Testis (tissue), 2 donors: ENCODE measurements at regions not wholly inside any gene's neighbourhood (a gene's known extent, or its start where the extent isn't known, plus 50 kb on each side); places are given as distances from the start of the nearest gene placed in this dataset.
A peak's percentile ranks its signal among the peaks of the same experiment; 100 is the strongest.

Source experiments
- DNase-seq: peaks from one replicate; pipeline ENCODE4 v3.0.0-alpha.2; 2019
- H3K27ac ChIP-seq, 2 donors: fragments of 200-600 bp; sonication (generic); one replicate each; pipeline ENCODE4 v1.5.1; 2019
- H3K27me3 ChIP-seq: fragments of 200-600 bp; sonication (generic); one replicate; pipeline ENCODE4 v1.5.1; 2019
- H3K36me3 ChIP-seq: fragments of 200-600 bp; sonication (generic); one replicate; pipeline ENCODE4 v1.5.1; 2017; ENCODE audit warnings: low read depth; ENCODE audit errors: missing control alignments
- H3K4me1 ChIP-seq: fragments of 200-600 bp; sonication (generic); one replicate; pipeline ENCODE4 v1.5.1; 2019
- H3K4me3 ChIP-seq, 2 donors: fragments of 200-600 bp; sonication (generic); one replicate each; pipeline ENCODE4 v1.5.1; 2017 to 2019
- H3K9me3 ChIP-seq: fragments of 200-600 bp; sonication (generic); one replicate; pipeline ENCODE4 v1.5.1; 2017
- CTCF ChIP-seq, 3 experiments: fragments of 450-650 bp in 2 of 3; fragments of 200-600 bp in 1 of 3; sonication (generic) in 1 of 3; IDR thresholded peaks; one replicate each; pipeline ENCODE4 v1.5.1; 2016 to 2019; ENCODE audit warnings: antibody characterized with exemption in 3 of 3, mild to moderate bottlenecking in 2 of 3, moderate library complexity in 1 of 3
- POLR2A ChIP-seq: fragments of 450-650 bp; IDR thresholded peaks from one replicate; pipeline ENCODE4 v1.6.1; 2017; ENCODE audit warnings: antibody characterized with exemption, mild to moderate bottlenecking, moderate library complexity
- WGBS, 2 donors: methylation state at CpG; one replicate each; pipeline ENCODE4 v1.1.5; 2018; 5-methylcytosine and 5-hydroxymethylcytosine counted together
- intact Hi-C: fragments of 100-400 bp; cut with DNase I; formaldehyde crosslinking; loops from one replicate; pipeline ENCODE4 v1.15.1; 2023; ENCODE audit warnings: low total_unique reads

DNA sequence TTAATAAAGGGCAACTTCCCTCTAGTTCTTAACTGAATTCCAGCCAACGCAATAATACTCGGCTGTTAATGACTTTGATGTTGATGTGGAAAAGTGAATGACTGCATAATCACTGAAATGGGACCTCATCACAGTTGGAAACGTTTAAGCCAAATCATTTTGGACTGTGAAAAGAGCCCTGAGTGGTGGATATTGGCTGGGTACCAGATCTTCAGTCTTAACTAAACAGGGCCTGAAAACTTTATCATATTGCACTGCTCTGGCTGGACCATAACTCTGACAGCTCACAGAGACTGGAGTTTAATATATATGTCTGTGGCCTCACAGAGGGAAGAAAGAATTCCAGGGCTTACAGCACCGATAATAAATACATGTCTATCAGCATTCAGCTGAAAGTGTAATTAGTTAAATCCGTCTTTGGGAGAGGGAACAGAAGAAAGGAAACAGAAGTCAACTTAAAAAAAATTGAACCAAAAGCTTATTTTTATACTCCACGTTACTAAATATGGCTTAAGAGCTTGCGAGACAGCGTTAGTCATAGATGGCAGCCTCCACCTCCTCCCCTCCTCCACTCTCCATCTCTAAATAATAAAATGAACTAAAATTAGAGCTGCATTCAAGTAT lies 222.3 kb upstream of the CDIN1 start:
- 41 to 42% methylated on average over 8 of the region's 8 CpGs for WGBS, 2 donors
- no peaks in the 10 kb centered on the region for H3K9me3 ChIP-seq
- H3K4me3 ChIP-seq, result no peak overlapping the region
- TF ChIP-seq POLR2A (no peak), CTCF (IDR thresholded peaks at IDR 0.05) (no peak)
- H3K36me3 ChIP-seq, result no peaks in the 10 kb centered on the region
- H3K27me3 ChIP-seq, result no peaks in the 10 kb centered on the region
- peak overlapping the region in 1 of 2 donors; percentile 8 for H3K27ac ChIP-seq
- H3K4me1 ChIP-seq, result peaks cover 5% of the 10 kb centered on the region
- no peak for DNase-seq
- intact Hi-C loops, result no loop called here

GRCh38 chr15:36358094-36358493 lies 221.3 kb upstream of the CDIN1 start:
- Histone ChIP-seq H3K36me3 (no peaks in the 10 kb centered on the region), H3K27ac (no peak overlapping the region), H3K4me1 (peaks cover 5% of the 10 kb centered on the region), H3K9me3 (no peaks in the 10 kb centered on the region), H3K27me3 (no peaks in the 10 kb centered on the region), H3K4me3 (no peak overlapping the region)
- intact Hi-C loops, result no loop called here
- WGBS, 2 donors, result 42 to 44% methylated on average over 2 of the region's 2 CpGs
- DNase-seq, result no peak
- TF ChIP-seq POLR2A, result no peak

DNA sequence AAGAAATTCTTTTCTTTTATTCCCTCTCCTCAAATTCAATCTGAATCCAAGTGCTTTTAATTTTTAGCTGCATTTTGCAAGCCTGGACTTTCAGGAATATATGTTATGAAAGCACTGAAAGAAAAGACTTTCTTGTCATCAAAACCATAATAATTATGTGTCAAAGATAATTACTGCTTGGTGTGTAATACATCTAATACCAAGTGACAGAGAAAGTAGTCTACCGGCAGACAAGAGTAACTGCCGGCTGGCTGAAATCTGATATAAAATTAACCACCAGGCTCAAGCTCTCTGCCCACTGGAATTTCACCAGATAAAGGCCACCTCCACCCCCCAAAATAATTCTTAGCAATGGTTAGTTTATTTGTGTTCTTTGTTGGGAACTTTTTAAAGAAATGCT lies 220.9 kb upstream of the CDIN1 start:
- Histone ChIP-seq H3K27me3 (no peaks in the 10 kb centered on the region), H3K36me3 (no peaks in the 10 kb centered on the region), H3K27ac (no peak overlapping the region), H3K9me3 (no peaks in the 10 kb centered on the region), H3K4me3 (no peak overlapping the region), H3K4me1 (peaks cover 5% of the 10 kb centered on the region)
- intact Hi-C loops, result no loop called here
- no peak for TF ChIP-seq POLR2A
- TF ChIP-seq CTCF (IDR thresholded peaks at IDR 0.05), result no peak
- WGBS, 2 donors, result 78 to 85% methylated on average over 2 of the region's 2 CpGs
- DNase-seq, result no peak

DNA sequence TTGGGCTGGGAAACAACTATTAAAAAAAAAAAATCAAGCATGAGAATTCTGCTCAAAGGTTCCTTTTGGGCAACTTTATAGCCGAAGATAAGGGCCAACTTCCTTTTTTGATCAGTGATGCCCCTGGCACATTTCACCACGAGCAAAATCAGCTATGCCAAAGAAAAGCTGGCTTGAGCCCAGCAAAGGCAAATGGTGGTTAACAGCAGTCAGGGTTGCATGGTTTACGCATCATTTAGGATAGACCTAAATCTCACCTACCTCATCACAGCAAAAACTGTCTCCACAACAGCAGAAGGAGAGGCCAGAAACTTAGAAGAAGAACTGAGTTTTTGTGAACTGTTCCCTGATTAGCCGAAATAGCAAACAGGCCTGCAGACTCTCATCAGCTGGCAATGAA lies 220.1 kb upstream of the CDIN1 start:
- no peaks in the 10 kb centered on the region for H3K9me3 ChIP-seq
- H3K27me3 ChIP-seq, result no peaks in the 10 kb centered on the region
- TF ChIP-seq POLR2A, result no peak
- TF ChIP-seq CTCF (IDR thresholded peaks at IDR 0.05), result no peak
- H3K4me1 ChIP-seq, result peaks cover 5% of the 10 kb centered on the region
- H3K27ac ChIP-seq, result no peak overlapping the region
- WGBS, 2 donors, result 81 to 85% methylated on average over 4 of the region's 4 CpGs
- intact Hi-C loops, result no loop called here
- no peak overlapping the region for H3K4me3 ChIP-seq
- no peaks in the 10 kb centered on the region for H3K36me3 ChIP-seq
- DNase-seq, result no peak

GRCh38 chr15:36361351-36361870 lies 218.0 kb upstream of the CDIN1 start:
- no peak for DNase-seq
- no peaks in the 10 kb centered on the region for H3K36me3 ChIP-seq
- no peaks in the 10 kb centered on the region for H3K9me3 ChIP-seq
- intact Hi-C loops, result no loop called here
- H3K4me3 ChIP-seq, result no peak overlapping the region
- peaks cover 4% of the 10 kb centered on the region for H3K4me1 ChIP-seq
- H3K27me3 ChIP-seq, result no peaks in the 10 kb centered on the region
- 86 to 87% methylated on average over 5 of the region's 5 CpGs for WGBS, 2 donors
- TF ChIP-seq CTCF (IDR thresholded peaks at IDR 0.05) (no peak), POLR2A (no peak)
- no peak overlapping the region for H3K27ac ChIP-seq
